RWPE2 (cell line): ENCODE measurements at regions not wholly inside any gene's neighbourhood (a gene's known extent, or its start where the extent isn't known, plus 50 kb on each side); places are given as distances from the start of the nearest gene placed in this dataset.

Source experiments
- ATAC-seq: fragments of 200-7000 bp; cut with Tn5 transposase; 3 replicates; pipeline ENCODE4 v1.9.1; 2021; ENCODE audit warnings: low read depth
- DNase-seq: peaks from one replicate; pipeline ENCODE4 v3.0.0-alpha.2; 2020; ENCODE audit warnings: low spot score
- H3K27ac ChIP-seq: fragments of 450-650 bp; 2 replicates; pipeline ENCODE4 v1.5.1; 2017; ENCODE audit warnings: mild to moderate bottlenecking; ENCODE audit not compliant: poor library complexity, severe bottlenecking
- H3K27me3 ChIP-seq: fragments of 250-450 bp; sonication (Bioruptor Pico); 2 replicates; pipeline ENCODE4 v1.5.1; 2021; ENCODE audit warnings: mild to moderate bottlenecking, moderate library complexity; ENCODE audit not compliant: insufficient read depth, poor library complexity, severe bottlenecking
- H3K36me3 ChIP-seq: fragments of 250-450 bp; sonication (Bioruptor Pico); 2 replicates; pipeline ENCODE4 v1.5.1; 2020; ENCODE audit warnings: low read depth, mild to moderate bottlenecking, moderate library complexity
- H3K4me1 ChIP-seq: fragments of 250-450 bp; sonication (Bioruptor Pico); 2 replicates; pipeline ENCODE4 v1.5.1; 2021; ENCODE audit warnings: mild to moderate bottlenecking, moderate library complexity; ENCODE audit not compliant: insufficient read depth, poor library complexity, severe bottlenecking
- H3K4me3 ChIP-seq: fragments of 250-450 bp; sonication (Bioruptor Pico); 2 replicates; pipeline ENCODE4 v1.5.1; 2021; ENCODE audit warnings: mild to moderate bottlenecking, moderate library complexity; ENCODE audit not compliant: severe bottlenecking
- H3K9me3 ChIP-seq: fragments of 250-450 bp; sonication (Bioruptor Pico); 2 replicates; pipeline ENCODE4 v1.5.1; 2021; ENCODE audit warnings: mild to moderate bottlenecking, moderate library complexity; ENCODE audit not compliant: severe bottlenecking
- TF ChIP-seq, protein P1 (sequence below): fragments of 450-650 bp; IDR thresholded peaks from one replicate; pipeline ENCODE4 v1.5.1; 2017; ENCODE audit warnings: mild to moderate bottlenecking, moderate library complexity; ENCODE audit not compliant: poor library complexity, severe bottlenecking

DNA sequence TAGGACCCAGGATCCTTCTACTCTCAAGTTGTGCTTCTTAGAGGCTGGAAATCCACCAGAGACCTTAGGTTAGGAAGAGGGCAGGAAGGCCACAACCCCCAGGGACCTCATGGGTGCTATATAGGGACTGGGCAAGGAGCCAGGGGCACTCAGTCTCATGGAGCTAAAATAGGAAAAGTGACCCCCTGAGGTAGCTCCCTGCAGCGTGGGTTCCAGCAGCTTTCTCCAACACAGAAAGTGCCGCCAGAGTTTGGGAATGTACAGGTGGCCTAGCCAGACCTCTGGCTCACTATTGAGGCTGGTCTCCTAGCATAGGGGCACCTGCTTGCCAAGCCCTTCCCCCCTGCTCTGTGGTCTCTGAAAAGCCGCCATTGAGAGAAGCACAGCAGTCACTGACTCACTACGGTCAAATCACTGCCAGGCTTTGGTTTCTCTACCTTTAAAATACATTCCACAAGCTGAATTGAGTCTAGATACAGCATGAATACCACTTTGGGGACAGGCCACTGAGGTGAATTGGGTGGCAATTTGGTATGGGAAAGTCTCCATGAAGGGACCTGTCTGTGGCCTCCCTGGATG lies 333.2 kb upstream of the PODXL start:
- Histone ChIP-seq H3K4me3 (no peak overlapping the region), H3K4me1 (peaks cover under 1% of the 10 kb centered on the region), H3K27me3 (no peaks in the 10 kb centered on the region), H3K9me3 (no peaks in the 10 kb centered on the region), H3K27ac (no peak overlapping the region), H3K36me3 (no peaks in the 10 kb centered on the region)
- DNase-seq = no peak
- TF ChIP-seq, protein P1, sequence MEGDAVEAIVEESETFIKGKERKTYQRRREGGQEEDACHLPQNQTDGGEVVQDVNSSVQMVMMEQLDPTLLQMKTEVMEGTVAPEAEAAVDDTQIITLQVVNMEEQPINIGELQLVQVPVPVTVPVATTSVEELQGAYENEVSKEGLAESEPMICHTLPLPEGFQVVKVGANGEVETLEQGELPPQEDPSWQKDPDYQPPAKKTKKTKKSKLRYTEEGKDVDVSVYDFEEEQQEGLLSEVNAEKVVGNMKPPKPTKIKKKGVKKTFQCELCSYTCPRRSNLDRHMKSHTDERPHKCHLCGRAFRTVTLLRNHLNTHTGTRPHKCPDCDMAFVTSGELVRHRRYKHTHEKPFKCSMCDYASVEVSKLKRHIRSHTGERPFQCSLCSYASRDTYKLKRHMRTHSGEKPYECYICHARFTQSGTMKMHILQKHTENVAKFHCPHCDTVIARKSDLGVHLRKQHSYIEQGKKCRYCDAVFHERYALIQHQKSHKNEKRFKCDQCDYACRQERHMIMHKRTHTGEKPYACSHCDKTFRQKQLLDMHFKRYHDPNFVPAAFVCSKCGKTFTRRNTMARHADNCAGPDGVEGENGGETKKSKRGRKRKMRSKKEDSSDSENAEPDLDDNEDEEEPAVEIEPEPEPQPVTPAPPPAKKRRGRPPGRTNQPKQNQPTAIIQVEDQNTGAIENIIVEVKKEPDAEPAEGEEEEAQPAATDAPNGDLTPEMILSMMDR = no peak
- ATAC-seq = no peak

DNA sequence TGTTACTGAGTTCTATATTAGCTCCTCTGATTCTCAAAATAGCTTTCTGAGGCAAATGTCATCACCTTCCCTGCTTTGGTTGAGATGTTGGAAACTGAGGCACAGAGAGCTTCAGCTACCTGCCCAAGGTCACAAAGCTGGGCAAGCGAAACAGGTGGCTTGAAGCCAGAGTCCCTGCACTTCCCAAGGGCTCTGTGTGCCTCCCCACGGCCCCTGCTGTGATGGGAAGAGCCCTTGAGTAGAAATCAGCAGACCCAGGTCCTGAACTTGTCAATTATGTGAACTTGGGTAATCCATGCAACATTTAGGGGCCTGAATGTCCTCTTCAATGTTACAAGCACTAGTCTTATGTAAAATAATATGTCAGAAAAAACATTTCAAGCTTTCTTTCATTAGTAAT lies 327.3 kb upstream of the PODXL start:
- H3K27me3 ChIP-seq = no peaks in the 10 kb centered on the region
- no peak overlapping the region for H3K27ac ChIP-seq
- no peak for DNase-seq
- H3K9me3 ChIP-seq = no peaks in the 10 kb centered on the region
- TF ChIP-seq, protein P1 = no peak
- no peaks in the 10 kb centered on the region for H3K36me3 ChIP-seq
- ATAC-seq = no peak
- H3K4me3 ChIP-seq = no peak overlapping the region
- peaks cover 5% of the 10 kb centered on the region for H3K4me1 ChIP-seq

DNA sequence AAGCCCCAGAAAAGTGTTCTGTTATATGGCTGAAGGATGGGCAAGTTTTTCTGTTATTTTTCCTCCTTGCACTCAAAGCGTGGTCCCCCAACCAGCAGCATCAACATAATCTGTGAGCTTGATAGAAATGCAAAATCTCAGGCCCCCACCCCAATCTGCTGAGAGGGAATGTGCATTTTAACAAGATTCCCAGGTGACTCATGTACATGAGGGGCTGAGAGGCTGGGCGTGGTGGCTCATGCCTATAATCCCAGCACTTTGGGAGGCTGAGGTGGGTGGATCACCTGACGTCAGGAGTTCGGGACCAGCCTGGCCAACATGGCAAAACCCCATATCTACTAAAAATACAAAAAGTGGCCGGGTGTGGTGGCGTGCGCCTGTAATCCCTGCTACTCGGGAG lies 326.8 kb upstream of the PODXL start:
- no peak for DNase-seq
- peaks cover 10% of the 10 kb centered on the region for H3K4me1 ChIP-seq
- TF ChIP-seq, protein P1 = no peak
- ATAC-seq = no peak
- H3K36me3 ChIP-seq = no peaks in the 10 kb centered on the region
- H3K4me3 ChIP-seq = no peak overlapping the region
- H3K27me3 ChIP-seq = no peaks in the 10 kb centered on the region
- H3K27ac ChIP-seq = no peak overlapping the region
- no peaks in the 10 kb centered on the region for H3K9me3 ChIP-seq

DNA sequence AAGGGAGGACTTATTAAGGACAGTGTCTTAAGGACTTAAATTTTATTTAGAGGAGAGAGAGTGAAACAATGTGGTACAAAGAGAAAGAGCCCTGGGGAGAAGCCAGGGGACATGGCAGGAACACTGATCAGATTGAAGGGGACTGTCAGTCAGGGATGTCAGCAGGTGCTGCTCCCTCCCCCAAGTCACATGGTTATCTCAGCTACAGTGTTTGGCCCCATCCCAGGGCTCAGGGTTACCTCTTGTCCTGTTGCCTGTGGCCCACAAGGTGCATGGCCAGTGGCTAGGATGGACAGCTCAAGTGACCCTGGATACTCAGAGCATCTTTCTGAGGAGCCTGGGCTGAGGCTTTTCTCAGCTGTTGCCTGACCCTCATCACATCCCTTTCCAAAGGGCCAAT lies 325.9 kb upstream of the PODXL start:
- TF ChIP-seq, protein P1 = no peak
- no peak for DNase-seq
- Histone ChIP-seq H3K36me3 (no peaks in the 10 kb centered on the region), H3K9me3 (no peaks in the 10 kb centered on the region), H3K4me3 (no peak overlapping the region), H3K4me1 (peaks cover 13% of the 10 kb centered on the region), H3K27ac (no peak overlapping the region), H3K27me3 (no peaks in the 10 kb centered on the region)
- ATAC-seq = no peak

DNA sequence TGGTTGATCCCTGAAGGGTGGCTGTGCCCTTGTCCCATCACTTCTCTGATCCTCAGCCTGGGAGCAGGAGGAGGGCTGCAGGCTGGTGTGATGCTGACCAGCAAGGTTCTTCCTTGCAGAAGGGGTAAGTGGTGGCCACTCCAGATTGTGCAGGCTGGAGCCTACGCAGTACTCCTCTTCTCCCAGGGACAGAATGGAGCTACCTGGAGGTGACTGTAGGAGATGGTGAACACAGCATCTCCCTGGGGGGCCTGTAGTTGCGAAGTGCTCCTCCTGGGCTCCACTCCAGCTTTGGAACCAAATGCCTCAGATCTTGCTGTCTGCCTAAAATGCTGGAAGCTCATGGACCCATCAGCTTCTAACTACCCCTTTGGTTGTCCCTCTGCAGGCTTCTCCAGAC lies 323.6 kb upstream of the PODXL start:
- Histone ChIP-seq H3K4me1 (peaks cover 13% of the 10 kb centered on the region), H3K27me3 (no peaks in the 10 kb centered on the region), H3K36me3 (no peaks in the 10 kb centered on the region), H3K9me3 (no peaks in the 10 kb centered on the region), H3K4me3 (no peak overlapping the region), H3K27ac (no peak overlapping the region)
- ATAC-seq (no peak), DNase-seq (no peak)
- TF ChIP-seq, protein P1 = no peak
